ENCODE measurements at regions not wholly inside any gene's neighbourhood (a gene's known extent, or its start where the extent isn't known, plus 50 kb on each side); places are given as distances from the start of the nearest gene placed in this dataset.
"Not testable (repeated sequence)": the region's sequence is repeated elsewhere in the genome, so short reads cannot be mapped to it uniquely, and the experiment has no call there.

GRCh38 chr9:81430727-81431126, 258.6 kb downstream of the TLE1 start:
- DNase-seq (ENCODE audit: low read depth in 2 of 2) = no peak

GRCh38 chr9:81427870-81428269, 261.5 kb downstream of the TLE1 start:
- no peak for DNase-seq (ENCODE audit: low read depth in 2 of 2)

GRCh38 chr9:81424431-81424830, 264.9 kb downstream of the TLE1 start:
- DNase-seq (ENCODE audit: low read depth in 2 of 2) = no peak

GRCh38 chr9:81423589-81424326, 265.6 kb downstream of the TLE1 start:
- DNase-seq (ENCODE audit: low read depth in 2 of 2) = no peak

GRCh38 chr9:81421090-81421489, 268.3 kb downstream of the TLE1 start:
- DNase-seq (ENCODE audit: low read depth in 2 of 2) = not testable (repeated sequence)

GRCh38 chr9:81420024-81420423, 269.3 kb downstream of the TLE1 start:
- no peak for DNase-seq (ENCODE audit: low read depth in 2 of 2)

GRCh38 chr9:81417941-81418340, 271.4 kb downstream of the TLE1 start:
- DNase-seq (ENCODE audit: low read depth in 2 of 2) = no peak

GRCh38 chr9:81417299-81417675, 272.1 kb downstream of the TLE1 start:
- DNase-seq (ENCODE audit: low read depth in 2 of 2) = no peak

GRCh38 chr9:81416476-81417298, 272.7 kb downstream of the TLE1 start:
- no peak for DNase-seq (ENCODE audit: low read depth in 2 of 2)

GRCh38 chr9:81414836-81415235, 274.5 kb downstream of the TLE1 start:
- DNase-seq (ENCODE audit: low read depth in 2 of 2) = no peak

- no peak for DNase-seq (ENCODE audit: low read depth in 2 of 2)
Measured at GRCh38 chr9:81411961-81412360, 277.4 kb downstream of the TLE1 start.

- no peak for DNase-seq (ENCODE audit: low read depth in 2 of 2)
Measured at GRCh38 chr9:81410201-81410600, 279.1 kb downstream of the TLE1 start.

- DNase-seq (ENCODE audit: low read depth in 2 of 2) = no peak
Measured at GRCh38 chr9:81408951-81409350, 280.4 kb downstream of the TLE1 start.

- DNase-seq (ENCODE audit: low read depth in 2 of 2) = no peak
Measured at GRCh38 chr9:81404931-81405598, 284.3 kb downstream of the TLE1 start.

GRCh38 chr9:81397481-81398381, 291.6 kb downstream of the TLE1 start:
- DNase-seq (ENCODE audit: low read depth in 2 of 2) = no peak

- DNase-seq (ENCODE audit: low read depth in 2 of 2) = no peak
Measured at GRCh38 chr9:81396528-81396927, 292.8 kb downstream of the TLE1 start.

- DNase-seq (ENCODE audit: low read depth in 2 of 2) = no peak
Measured at GRCh38 chr9:81395676-81396054, 293.7 kb downstream of the TLE1 start.

- no peak for DNase-seq (ENCODE audit: low read depth in 2 of 2)
Measured at GRCh38 chr9:81394881-81395675, 294.3 kb downstream of the TLE1 start.

- DNase-seq (ENCODE audit: low read depth in 2 of 2) = no peak
Measured at GRCh38 chr9:81393985-81394811, 295.1 kb downstream of the TLE1 start.

- no peak for DNase-seq (ENCODE audit: low read depth in 2 of 2)
Measured at GRCh38 chr9:81391457-81391825, 297.9 kb downstream of the TLE1 start.

Data from activated CD4-positive, alpha-beta T cell treated with anti-CD3 and anti-CD28 coated beads for 24 hours (primary cell).